Testis (tissue), 2 donors: ENCODE measurements at regions not wholly inside any gene's neighbourhood (a gene's known extent, or its start where the extent isn't known, plus 50 kb on each side); places are given as distances from the start of the nearest gene placed in this dataset.

Experiments
- POLR2A ChIP-seq: fragments of 450-650 bp; IDR thresholded peaks from one replicate; pipeline ENCODE4 v1.6.1; 2017; ENCODE audit warnings: antibody characterized with exemption, mild to moderate bottlenecking, moderate library complexity
- TF ChIP-seq, protein P1 (sequence below), 3 experiments: fragments of 450-650 bp in 2 of 3; fragments of 200-600 bp in 1 of 3; sonication (generic) in 1 of 3; IDR thresholded peaks; one replicate each; pipeline ENCODE4 v1.5.1; 2016 to 2019; ENCODE audit warnings: antibody characterized with exemption in 3 of 3, mild to moderate bottlenecking in 2 of 3, moderate library complexity in 1 of 3

DNA sequence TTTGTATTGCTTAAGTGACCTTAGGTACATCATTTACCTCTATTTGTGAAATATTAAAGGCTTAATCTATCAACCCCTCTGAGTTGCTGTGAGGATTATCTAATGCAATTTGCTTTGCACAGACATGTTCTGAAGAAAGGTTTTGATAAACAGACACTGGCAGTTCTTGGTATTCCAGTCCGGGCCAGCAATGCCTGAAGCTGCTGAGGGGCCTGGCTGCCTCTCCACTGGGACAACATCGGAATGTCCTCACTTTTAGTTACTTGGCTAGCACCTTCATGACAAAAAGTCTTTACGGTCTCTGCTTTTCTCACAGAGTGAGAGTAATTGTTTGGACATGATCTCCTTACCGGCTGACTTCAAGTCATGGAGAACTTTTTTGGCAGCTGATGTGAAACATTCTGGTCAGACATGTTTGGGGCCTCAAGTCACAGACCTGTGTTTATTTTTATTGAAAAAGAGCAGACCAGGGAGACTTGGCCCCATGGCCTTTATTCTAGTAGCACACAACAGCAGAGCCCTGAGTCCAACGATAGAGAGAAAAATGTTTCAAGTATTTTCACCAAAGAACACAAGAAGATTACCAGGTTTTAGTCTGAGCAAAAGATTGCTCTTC lies 1112.3 kb upstream of the FANCL start:
- TF ChIP-seq, protein P1, sequence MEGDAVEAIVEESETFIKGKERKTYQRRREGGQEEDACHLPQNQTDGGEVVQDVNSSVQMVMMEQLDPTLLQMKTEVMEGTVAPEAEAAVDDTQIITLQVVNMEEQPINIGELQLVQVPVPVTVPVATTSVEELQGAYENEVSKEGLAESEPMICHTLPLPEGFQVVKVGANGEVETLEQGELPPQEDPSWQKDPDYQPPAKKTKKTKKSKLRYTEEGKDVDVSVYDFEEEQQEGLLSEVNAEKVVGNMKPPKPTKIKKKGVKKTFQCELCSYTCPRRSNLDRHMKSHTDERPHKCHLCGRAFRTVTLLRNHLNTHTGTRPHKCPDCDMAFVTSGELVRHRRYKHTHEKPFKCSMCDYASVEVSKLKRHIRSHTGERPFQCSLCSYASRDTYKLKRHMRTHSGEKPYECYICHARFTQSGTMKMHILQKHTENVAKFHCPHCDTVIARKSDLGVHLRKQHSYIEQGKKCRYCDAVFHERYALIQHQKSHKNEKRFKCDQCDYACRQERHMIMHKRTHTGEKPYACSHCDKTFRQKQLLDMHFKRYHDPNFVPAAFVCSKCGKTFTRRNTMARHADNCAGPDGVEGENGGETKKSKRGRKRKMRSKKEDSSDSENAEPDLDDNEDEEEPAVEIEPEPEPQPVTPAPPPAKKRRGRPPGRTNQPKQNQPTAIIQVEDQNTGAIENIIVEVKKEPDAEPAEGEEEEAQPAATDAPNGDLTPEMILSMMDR (IDR thresholded peaks at IDR 0.05), result no peak
- TF ChIP-seq POLR2A, result no peak
